H1 (cell line): ENCODE measurements at regions not wholly inside any gene's neighbourhood (a gene's known extent, or its start where the extent isn't known, plus 50 kb on each side); places are given as distances from the start of the nearest gene placed in this dataset.

Experiments used
- CTCF ChIA-PET: fragments of 300-600 bp; sonication (Branson Sonifier 250); formaldehyde crosslinking; loops from one replicate; lab custom pipeline; 2021; ENCODE audit not compliant: partially characterized antibody; lab: Charles Lee
- POLR2A ChIA-PET: fragments of 300-600 bp; sonication (Branson Sonifier 250); formaldehyde crosslinking; loops from one replicate; lab custom pipeline; 2021; ENCODE audit warnings: inconsistent platforms; ENCODE audit not compliant: partially characterized antibody; lab: Charles Lee
- DNase-seq, 2 experiments: peaks; one replicate each; pipeline versions ENCODE4 v3.0.0 to v3.0.0-alpha.2; 2010 to 2022; ENCODE audit warnings: low spot score in 2 of 2, low read depth in 1 of 2, mixed read lengths in 1 of 2
- FAIRE-seq: peaks from 2 replicates; lab custom pipeline; 2011; peaks lifted over from hg19 to GRCh38; lab: Jason Lieb, UNC
- H2AFZ ChIP-seq: 2 replicates; pipeline ENCODE4 v1.8.1; 2012; ENCODE audit warnings: low read length, inconsistent platforms
- H2AK5ac ChIP-seq: 2 replicates; pipeline ENCODE4 v1.6.1; 2013; ENCODE audit warnings: low read depth, low read length
- H2BK120ac ChIP-seq: replicated peaks from 2 replicates; pipeline ENCODE3; 2013; ENCODE audit warnings: low read depth, low read length, inconsistent platforms
- H2BK12ac ChIP-seq: 2 replicates; pipeline ENCODE4 v1.6.1; 2013; ENCODE audit warnings: low read depth, low read length
- H2BK15ac ChIP-seq: 2 replicates; pipeline ENCODE4 v1.6.1; 2013; ENCODE audit warnings: low read length
- H2BK20ac ChIP-seq: 2 replicates; pipeline ENCODE4 v1.6.1; 2013; ENCODE audit warnings: low read length
- H2BK5ac ChIP-seq: 2 replicates; pipeline ENCODE4 v1.6.1; 2013; ENCODE audit warnings: low read depth, low read length
- H3K14ac ChIP-seq: 2 replicates; pipeline ENCODE4 v1.6.1; 2013; ENCODE audit warnings: inconsistent platforms; ENCODE audit not compliant: insufficient read length
- H3K18ac ChIP-seq: 2 replicates; pipeline ENCODE4 v1.6.1; 2013; ENCODE audit warnings: low read length; ENCODE audit errors: extremely low read depth
- H3K23ac ChIP-seq: 2 replicates; pipeline ENCODE4 v1.6.1; 2013; ENCODE audit warnings: inconsistent platforms; ENCODE audit not compliant: insufficient read length
- H3K23me2 ChIP-seq: 2 replicates; pipeline ENCODE4 v1.6.1; 2013; ENCODE audit warnings: low read depth, low read length
- H3K27ac ChIP-seq: 2 replicates; pipeline ENCODE4 v1.6.1; 2011; ENCODE audit warnings: low read depth, low read length, inconsistent platforms
- H3K27me3 ChIP-seq, 4 experiments: replicated peaks in 1 of 4; 1 replicate in 1 of 4; 2 replicates in 3 of 4; pipeline versions ENCODE4 v1.6.1 to v1.8.1; 2011 to 2013; ENCODE audit warnings: low read length in 3 of 4, mild to moderate bottlenecking in 3 of 4, inconsistent platforms in 2 of 4, mixed read lengths in 2 of 4, moderate library complexity in 1 of 4; ENCODE audit not compliant: control insufficient read depth in 3 of 4, insufficient read depth in 3 of 4; ENCODE audit errors: extremely low read depth in 1 of 4
- H3K36me3 ChIP-seq, 4 experiments: 2 replicates each; pipeline versions ENCODE4 v1.6.1 to v1.8.1; 2011 to 2013; ENCODE audit warnings: mild to moderate bottlenecking in 4 of 4, low read length in 3 of 4, moderate library complexity in 2 of 4, control low read depth in 1 of 4, inconsistent platforms in 1 of 4; ENCODE audit not compliant: insufficient read depth in 4 of 4, control insufficient read depth in 2 of 4
- H3K4ac ChIP-seq: replicated peaks from 2 replicates; pipeline ENCODE3; 2013; ENCODE audit warnings: low read length, low read depth, mixed read lengths, inconsistent platforms; ENCODE audit not compliant: insufficient read length
- H3K4me1 ChIP-seq, 4 experiments: replicated peaks in 1 of 4; 1 replicate in 1 of 4; 2 replicates in 3 of 4; pipeline versions ENCODE4 v1.6.1 to v1.8.1; 2011 to 2013; ENCODE audit warnings: low read length in 3 of 4, inconsistent platforms in 2 of 4, mixed read lengths in 1 of 4; ENCODE audit not compliant: insufficient read depth in 4 of 4, control insufficient read depth in 3 of 4
- H3K4me2 ChIP-seq, 2 experiments: 2 replicates each; pipeline versions ENCODE4 v1.6.1 to v1.8.1; 2011 to 2013; ENCODE audit warnings: low read depth in 2 of 2, low read length in 2 of 2, control low read depth in 1 of 2, inconsistent platforms in 1 of 2, mild to moderate bottlenecking in 1 of 2; ENCODE audit not compliant: insufficient read depth in 1 of 2
- H3K4me3 ChIP-seq, 4 experiments: fragments of 200-600, 300-600 bp in 1 of 4; sonication (generic), shearing (Covaris generic), sonication (Bioruptor Twin) in 1 of 4; 2 replicates each; pipeline versions ENCODE4 v1.5.1 to v1.8.1; 2011 to 2016; ENCODE audit warnings: low read length in 4 of 4, low read depth in 3 of 4, control low read depth in 2 of 4, inconsistent platforms in 2 of 4, mild to moderate bottlenecking in 2 of 4, mixed read lengths in 1 of 4, moderate library complexity in 1 of 4; ENCODE audit not compliant: insufficient read depth in 2 of 4; ENCODE audit errors: extremely low read depth in 1 of 4
- H3K56ac ChIP-seq: replicated peaks from 2 replicates; pipeline ENCODE3; 2013; ENCODE audit warnings: low read depth, mild to moderate bottlenecking, mixed read lengths, low read length, inconsistent platforms; ENCODE audit not compliant: insufficient read length
- H3K79me1 ChIP-seq: 2 replicates; pipeline ENCODE4 v1.6.1; 2013; ENCODE audit warnings: low read depth, low read length, control low read depth
- H3K79me2 ChIP-seq, 2 experiments: 2 replicates each; pipeline versions ENCODE4 v1.6.1 to v1.8.1; 2012 to 2013; ENCODE audit warnings: low read length in 2 of 2, mild to moderate bottlenecking in 2 of 2, inconsistent platforms in 1 of 2; ENCODE audit not compliant: insufficient read depth in 2 of 2, control insufficient read depth in 1 of 2
- H3K9ac ChIP-seq, 4 experiments: replicated peaks in 1 of 4; 1 replicate in 1 of 4; 2 replicates in 3 of 4; pipeline versions ENCODE4 v1.6.1 to v1.8.1; 2011 to 2013; ENCODE audit warnings: low read depth in 3 of 4, low read length in 3 of 4, control low read depth in 2 of 4, mild to moderate bottlenecking in 2 of 4, moderate library complexity in 2 of 4, inconsistent platforms in 1 of 4; ENCODE audit errors: extremely low read depth in 1 of 4
- H3K9me3 ChIP-seq, 2 experiments: 2 replicates each; pipeline versions ENCODE4 v1.6.1 to v1.8.1; 2012 to 2013; ENCODE audit warnings: mild to moderate bottlenecking in 2 of 2, moderate library complexity in 2 of 2, control low read depth in 1 of 2, inconsistent platforms in 1 of 2, low read depth in 1 of 2, low read length in 1 of 2, mixed read lengths in 1 of 2; ENCODE audit not compliant: insufficient read depth in 2 of 2
- H4K20me1 ChIP-seq, 2 experiments: replicated peaks in 1 of 2; 2 replicates each; pipeline versions ENCODE3 to v1.8.1; 2011 to 2013; ENCODE audit warnings: inconsistent platforms in 2 of 2, low read length in 2 of 2, mild to moderate bottlenecking in 1 of 2; ENCODE audit not compliant: insufficient read depth in 2 of 2, control insufficient read depth in 1 of 2
- H4K5ac ChIP-seq: 2 replicates; pipeline ENCODE4 v1.6.1; 2013; ENCODE audit warnings: low read length, low read depth, mixed read lengths, inconsistent platforms; ENCODE audit not compliant: insufficient read length
- H4K8ac ChIP-seq: 2 replicates; pipeline ENCODE4 v1.8.0; 2013; ENCODE audit warnings: mild to moderate bottlenecking, moderate library complexity, low read length, inconsistent platforms; ENCODE audit not compliant: insufficient read depth; ENCODE audit errors: extremely low read depth
- H4K91ac ChIP-seq: replicated peaks from 2 replicates; pipeline ENCODE3; 2013; ENCODE audit warnings: low read length, mixed read lengths, inconsistent platforms; ENCODE audit not compliant: insufficient read length
- GABPA ChIP-seq: IDR thresholded peaks from 2 replicates; pipeline ENCODE4 v1.6.1; 2011; ENCODE audit warnings: mild to moderate bottlenecking, low read length, moderate library complexity, borderline replicate concordance; ENCODE audit not compliant: insufficient read depth
- RAD21 ChIP-seq, 2 experiments: IDR thresholded peaks in 1 of 2; conservative IDR thresholded peaks in 1 of 2; 2 replicates each; pipeline ENCODE4 v1.6.1; 2011; ENCODE audit warnings: low read depth in 2 of 2, low read length in 2 of 2, improper control_type of control experiment in 1 of 2, inconsistent platforms in 1 of 2, mild to moderate bottlenecking in 1 of 2, moderate library complexity in 1 of 2
- WGBS, 2 experiments: shearing (Covaris generic) in 1 of 2; methylation state at CpG; one replicate each; pipeline versions ENCODE4 v1.1.6 to v1.1.7; 2013 to 2015; ENCODE audit warnings: low lambda C conversion rate in 2 of 2, mixed read lengths in 2 of 2, inconsistent platforms in 1 of 2, low coverage in 1 of 2, missing lambda C conversion rate in 1 of 2; ENCODE audit not compliant: insufficient replicate concordance in 2 of 2, insufficient coverage in 1 of 2, insufficient read length in 1 of 2; ENCODE audit errors: extremely low coverage in 1 of 2, missing lambda C conversion rate in 1 of 2; 5-methylcytosine and 5-hydroxymethylcytosine counted together

GRCh38 chr15:58302832-58303231 lies 129.0 kb upstream of the LIPC start:
- 100% methylated on average over 1 of the region's 1 CpG; no CpG with 5 or more reads in 1 of the 2 experiments for WGBS, 2 experiments
- CTCF ChIA-PET: no interaction called here
- no peak overlapping the region for H2BK15ac ChIP-seq

More at GRCh38 chr15:58302832-58303231, 129.0 kb upstream of the LIPC start:
- no peak overlapping the region for H3K23ac ChIP-seq
- H3K9ac ChIP-seq: no peak overlapping the region
- H2BK5ac ChIP-seq: no peak overlapping the region
- FAIRE-seq (no peak), DNase-seq (no peak)
- no peak overlapping the region for H3K4me2 ChIP-seq
- no peaks in the 10 kb centered on the region for H3K79me1 ChIP-seq
- no peaks in the 10 kb centered on the region for H3K9me3 ChIP-seq
- no peak overlapping the region for H2BK20ac ChIP-seq
- H3K27me3 ChIP-seq: no peaks in the 10 kb centered on the region
- H3K4me3 ChIP-seq: no peak overlapping the region
- no peak overlapping the region for H3K56ac ChIP-seq
- no peak overlapping the region for H3K14ac ChIP-seq
- no peak overlapping the region for H2BK12ac ChIP-seq
- no peaks in the 10 kb centered on the region for H3K79me2 ChIP-seq
- no peak overlapping the region for H4K91ac ChIP-seq
- H2BK120ac ChIP-seq: no peak overlapping the region
- H4K5ac ChIP-seq: no peak overlapping the region
- no peaks in the 10 kb centered on the region for H4K20me1 ChIP-seq
- no peak overlapping the region for H3K4ac ChIP-seq
- H3K4me1 ChIP-seq: peaks cover 2 to 17% (median 9%) of the 10 kb centered on the region in 4 experiments; a peak in 5 of 7 replicates
- no peaks in the 10 kb centered on the region for H3K36me3 ChIP-seq
- no peak overlapping the region for H2AFZ ChIP-seq
- H4K8ac ChIP-seq: no peak overlapping the region
- H3K23me2 ChIP-seq: no peaks in the 10 kb centered on the region
- TF ChIP-seq GABPA (no peak), RAD21 (IDR thresholded peaks at IDR 0.05 in 1 of 2, conservative IDR thresholded peaks at IDR 0.05 in 1 of 2; ENCODE audit: low read depth in 2 of 2, low read length in 2 of 2) (no peak)
- no peak overlapping the region for H3K27ac ChIP-seq
- H3K18ac ChIP-seq: no peak overlapping the region
- no peak overlapping the region for H2AK5ac ChIP-seq
- POLR2A ChIA-PET: no interaction called here
